ENCODE measurements at regions not wholly inside any gene's neighbourhood (a gene's known extent, or its start where the extent isn't known, plus 50 kb on each side); places are given as distances from the start of the nearest gene placed in this dataset.

DNA sequence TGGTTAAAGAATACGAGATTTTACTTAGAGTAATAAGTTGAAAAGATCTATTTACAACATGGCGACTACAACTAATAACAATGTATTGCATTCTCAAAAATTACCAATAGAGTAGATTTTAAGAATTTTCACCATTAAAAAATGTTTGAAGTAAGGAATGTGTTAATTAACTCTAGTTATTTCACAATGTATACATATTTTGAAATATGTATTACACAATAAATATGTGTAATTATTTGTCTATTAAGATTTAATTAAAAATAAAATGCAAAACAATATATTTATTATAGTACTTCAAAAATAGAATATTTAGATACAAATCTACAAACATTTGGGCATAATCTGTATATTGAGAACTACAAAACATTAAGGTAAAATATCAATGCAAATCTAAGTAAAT lies 1326.3 kb upstream of the CDH6 start:
- no peaks in the 10 kb centered on the region for H3K9me3 ChIP-seq (ENCODE audit: control insufficient read depth, insufficient read depth, low read length)
- POLR2A ChIA-PET: no interaction called here
- H3K27me3 ChIP-seq (ENCODE audit: control insufficient read depth, insufficient read depth, low read length): no peaks in the 10 kb centered on the region
- H3K27ac ChIP-seq (ENCODE audit: low read depth, low read length): no peak overlapping the region
- TF ChIP-seq, protein P1, sequence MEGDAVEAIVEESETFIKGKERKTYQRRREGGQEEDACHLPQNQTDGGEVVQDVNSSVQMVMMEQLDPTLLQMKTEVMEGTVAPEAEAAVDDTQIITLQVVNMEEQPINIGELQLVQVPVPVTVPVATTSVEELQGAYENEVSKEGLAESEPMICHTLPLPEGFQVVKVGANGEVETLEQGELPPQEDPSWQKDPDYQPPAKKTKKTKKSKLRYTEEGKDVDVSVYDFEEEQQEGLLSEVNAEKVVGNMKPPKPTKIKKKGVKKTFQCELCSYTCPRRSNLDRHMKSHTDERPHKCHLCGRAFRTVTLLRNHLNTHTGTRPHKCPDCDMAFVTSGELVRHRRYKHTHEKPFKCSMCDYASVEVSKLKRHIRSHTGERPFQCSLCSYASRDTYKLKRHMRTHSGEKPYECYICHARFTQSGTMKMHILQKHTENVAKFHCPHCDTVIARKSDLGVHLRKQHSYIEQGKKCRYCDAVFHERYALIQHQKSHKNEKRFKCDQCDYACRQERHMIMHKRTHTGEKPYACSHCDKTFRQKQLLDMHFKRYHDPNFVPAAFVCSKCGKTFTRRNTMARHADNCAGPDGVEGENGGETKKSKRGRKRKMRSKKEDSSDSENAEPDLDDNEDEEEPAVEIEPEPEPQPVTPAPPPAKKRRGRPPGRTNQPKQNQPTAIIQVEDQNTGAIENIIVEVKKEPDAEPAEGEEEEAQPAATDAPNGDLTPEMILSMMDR (IDR thresholded peaks at IDR 0.05; ENCODE audit: low read depth, low read length): no peak
- no peak for DNase-seq (ENCODE audit: low read depth, low spot score)
- H3K4me3 ChIP-seq (ENCODE audit: low read depth, low read length): no peak overlapping the region
- CTCF ChIA-PET: no interaction called here

DNA sequence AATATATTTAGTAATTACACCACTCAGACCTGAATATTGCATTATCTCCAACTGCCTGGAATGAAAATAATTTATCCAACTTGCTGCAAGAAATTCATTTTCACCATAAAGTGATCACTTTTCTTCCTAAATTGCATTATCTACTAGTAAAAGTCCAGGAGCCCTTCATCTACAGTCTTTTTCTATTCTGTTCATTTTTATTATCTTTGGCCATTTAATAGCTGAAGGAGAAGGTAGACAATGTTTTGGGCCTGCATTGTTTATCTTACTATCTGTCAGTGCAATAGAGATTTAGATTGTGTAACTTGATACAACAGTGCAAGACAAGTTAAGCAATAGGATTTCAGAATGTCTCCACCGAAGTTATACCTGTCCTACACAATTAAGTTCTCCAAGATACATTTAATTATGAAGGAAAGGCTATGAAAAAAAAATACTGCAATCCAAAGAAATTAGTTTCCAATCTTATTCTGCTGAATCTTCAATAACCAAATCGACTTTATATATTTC lies 1339.7 kb upstream of the CDH6 start:
- DNase-seq (ENCODE audit: low read depth, low spot score): no peak
- ChIA-PET CTCF (interaction anchor here (0.7 kb wide), 1 partner anchor 189 kb away, joined by 3 read pairs; no protein-coding TSS in a partner anchor), POLR2A (no interaction called here)
- H3K27me3 ChIP-seq (ENCODE audit: control insufficient read depth, insufficient read depth, low read length): no peaks in the 10 kb centered on the region
- H3K9me3 ChIP-seq (ENCODE audit: control insufficient read depth, insufficient read depth, low read length): peaks cover 8% of the 10 kb centered on the region
- TF ChIP-seq, protein P1 (IDR thresholded peaks at IDR 0.05; ENCODE audit: low read depth, low read length): no peak
- no peak overlapping the region for H3K4me3 ChIP-seq (ENCODE audit: low read depth, low read length)
- no peak overlapping the region for H3K27ac ChIP-seq (ENCODE audit: low read depth, low read length)

DNA sequence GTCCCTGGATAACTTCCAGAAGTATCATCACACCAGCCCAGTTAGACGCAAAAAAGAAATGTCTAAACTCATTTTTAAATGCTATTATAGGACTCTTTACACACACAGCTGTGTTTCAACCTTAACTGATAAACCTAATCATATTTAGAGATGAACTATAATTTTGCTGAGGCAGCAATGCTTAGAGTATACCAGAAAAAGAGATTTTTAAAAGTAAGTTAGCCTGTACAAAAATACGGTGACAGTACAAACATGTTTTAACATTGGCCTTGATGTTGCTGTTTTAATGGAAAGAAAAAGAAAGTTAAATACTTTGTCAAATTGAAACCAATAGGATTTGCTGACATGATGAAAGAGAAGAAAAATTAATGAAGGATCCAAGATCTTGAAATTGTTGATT lies 1341.2 kb upstream of the CDH6 start:
- Histone ChIP-seq H3K27me3 (ENCODE audit: control insufficient read depth, insufficient read depth, low read length) (no peaks in the 10 kb centered on the region), H3K4me3 (ENCODE audit: low read depth, low read length) (no peak overlapping the region), H3K27ac (ENCODE audit: low read depth, low read length) (no peak overlapping the region), H3K9me3 (ENCODE audit: control insufficient read depth, insufficient read depth, low read length) (peaks cover 8% of the 10 kb centered on the region)
- ChIA-PET POLR2A (no interaction called here), CTCF (no interaction called here)
- TF ChIP-seq, protein P1 (IDR thresholded peaks at IDR 0.05; ENCODE audit: low read depth, low read length): no peak
- no peak for DNase-seq (ENCODE audit: low read depth, low spot score)

DNA sequence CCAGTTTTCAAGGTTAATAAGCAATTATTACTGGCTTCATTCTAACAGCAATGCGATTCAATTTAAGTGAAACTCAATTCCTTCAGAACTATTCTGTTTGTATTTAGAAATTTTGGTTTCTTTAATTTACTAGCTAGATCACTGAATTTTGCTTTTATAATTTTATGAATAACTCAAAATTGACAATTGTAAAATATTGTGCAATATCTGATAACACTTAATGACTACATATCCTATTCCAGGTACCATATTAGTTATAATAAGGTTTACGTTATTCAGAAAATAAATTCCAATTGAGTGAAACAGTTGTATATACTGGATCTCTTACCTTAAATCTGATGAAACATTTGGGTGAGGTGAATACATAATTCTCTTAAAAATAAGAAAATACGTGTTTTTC lies 1348.3 kb upstream of the CDH6 start:
- POLR2A ChIA-PET: no interaction called here
- Histone ChIP-seq H3K9me3 (ENCODE audit: control insufficient read depth, insufficient read depth, low read length) (peaks cover 7% of the 10 kb centered on the region), H3K27me3 (ENCODE audit: control insufficient read depth, insufficient read depth, low read length) (no peaks in the 10 kb centered on the region), H3K27ac (ENCODE audit: low read depth, low read length) (no peak overlapping the region), H3K4me3 (ENCODE audit: low read depth, low read length) (no peak overlapping the region)
- CTCF ChIA-PET: no interaction called here
- TF ChIP-seq, protein P1 (IDR thresholded peaks at IDR 0.05; ENCODE audit: low read depth, low read length): no peak
- no peak for DNase-seq (ENCODE audit: low read depth, low spot score)

DNA sequence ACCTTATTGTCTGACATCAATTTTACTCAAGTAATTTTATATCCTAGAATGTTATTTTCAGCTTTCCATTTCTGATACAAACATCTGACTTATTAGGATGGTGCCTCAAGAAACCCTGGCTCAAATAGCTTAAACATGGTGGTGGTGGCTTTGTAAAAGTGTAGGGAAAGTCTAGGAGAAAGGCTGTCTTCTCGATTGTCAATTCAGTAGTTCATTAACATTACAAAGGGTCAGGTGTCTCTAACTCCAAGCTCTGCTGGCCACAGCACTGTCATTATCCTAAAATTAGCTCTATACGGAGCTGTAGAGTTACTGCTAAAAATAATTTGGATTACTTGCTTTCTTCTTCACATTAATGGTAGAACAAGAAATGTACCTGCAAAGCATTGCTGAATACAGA lies 1360.1 kb upstream of the CDH6 start:
- TF ChIP-seq, protein P1 (IDR thresholded peaks at IDR 0.05; ENCODE audit: low read depth, low read length): no peak
- Histone ChIP-seq H3K27me3 (ENCODE audit: control insufficient read depth, insufficient read depth, low read length) (no peaks in the 10 kb centered on the region), H3K27ac (ENCODE audit: low read depth, low read length) (no peak overlapping the region), H3K4me3 (ENCODE audit: low read depth, low read length) (no peak overlapping the region), H3K9me3 (ENCODE audit: control insufficient read depth, insufficient read depth, low read length) (no peaks in the 10 kb centered on the region)
- DNase-seq (ENCODE audit: low read depth, low spot score): no peak
- ChIA-PET CTCF (no interaction called here), POLR2A (no interaction called here)
